ENCODE measurements at regions not wholly inside any gene's neighbourhood (a gene's known extent, or its start where the extent isn't known, plus 50 kb on each side); places are given as distances from the start of the nearest gene placed in this dataset.

- TF ChIP-seq CTCF (conservative IDR thresholded peaks at IDR 0.05; ENCODE audit: low read length) (no peak), EZH2phosphoT487 (IDR thresholded peaks at IDR 0.05; ENCODE audit: borderline replicate concordance) (no peak)
Observed at GRCh38 chr7:69377191-69377590, 221.1 kb upstream of the AUTS2 start.
